GM12878 (cell line): ENCODE measurements at regions not wholly inside any gene's neighbourhood (a gene's known extent, or its start where the extent isn't known, plus 50 kb on each side); places are given as distances from the start of the nearest gene placed in this dataset.
"Not testable (repeated sequence)": the region's sequence is repeated elsewhere in the genome, so short reads cannot be mapped to it uniquely, and the experiment has no call there.

Source experiments
- ATAC-seq: fragments of 200-7000 bp; cut with Tn5 transposase; 3 replicates; pipeline ENCODE4 v1.9.1; 2020; ENCODE audit warnings: mild to moderate bottlenecking, moderate library complexity
- BruUV-seq: library from RNA; stranded (reverse); fragments of 400-500 nt; replicated peaks from 2 replicates; lab custom pipeline; 2021; lab: Mats Ljungman, UMichigan
- CTCF ChIA-PET: fragments of 300-600 bp; sonication (Branson Sonifier 250); formaldehyde crosslinking; extraction: SDS; loops from one replicate; lab custom pipeline; 2021; ENCODE audit warnings: inconsistent platforms; lab: Yijun Ruan, JAX
- POLR2A ChIA-PET: fragments of 350-600 bp; formaldehyde crosslinking; extraction: SDS; loops from one replicate; lab custom pipeline; 2021; ENCODE audit warnings: inconsistent platforms; lab: Charles Lee
- RAD21 ChIA-PET: fragments of 300-600 bp; sonication (Branson Sonifier 250); formaldehyde crosslinking; loops from one replicate; lab custom pipeline; 2023; ENCODE audit warnings: antibody characterized with exemption; ENCODE audit not compliant: unreplicated experiment; lab: Charles Lee
- SMC1A ChIA-PET: fragments of 300-600 bp; sonication (Branson Sonifier 250); formaldehyde crosslinking; loops from one replicate; lab custom pipeline; 2023; ENCODE audit not compliant: unreplicated experiment, uncharacterized antibody; lab: Charles Lee
- DNase-seq: peaks from one replicate; pipeline ENCODE4 v3.0.0-alpha.2; 2011; ENCODE audit warnings: low read depth, low spot score
- FAIRE-seq: peaks from 3 replicates; lab custom pipeline; 2011; peaks lifted over from hg19 to GRCh38; lab: Jason Lieb, UNC
- H2AFZ ChIP-seq: 2 replicates; pipeline ENCODE4 v1.6.0; 2011; ENCODE audit warnings: low read depth, low read length, control low read depth; ENCODE audit not compliant: control insufficient read depth
- H3K27ac ChIP-seq: 2 replicates; pipeline ENCODE4 v1.5.1; 2011; ENCODE audit warnings: control low read depth; ENCODE audit not compliant: control insufficient read depth, insufficient read depth
- H3K27me3 ChIP-seq, 2 experiments: replicated peaks in 1 of 2; 2 replicates each; pipeline versions ENCODE4 v1.6.0 to v1.6.1; 2011; ENCODE audit warnings: low read length in 1 of 2; ENCODE audit not compliant: control insufficient read depth in 2 of 2, insufficient read depth in 2 of 2
- H3K36me3 ChIP-seq, 2 experiments: 2 replicates each; pipeline ENCODE4 v1.5.1; 2011; ENCODE audit warnings: low read length in 1 of 2; ENCODE audit not compliant: control insufficient read depth in 2 of 2, insufficient read depth in 2 of 2
- H3K4me1 ChIP-seq: 2 replicates; pipeline ENCODE4 v1.6.1; 2011; ENCODE audit warnings: mild to moderate bottlenecking, low read length, moderate library complexity, mixed read lengths; ENCODE audit not compliant: control insufficient read depth, insufficient read depth
- H3K4me2 ChIP-seq: 2 replicates; pipeline ENCODE4 v1.6.0; 2011; ENCODE audit warnings: control low read depth; ENCODE audit not compliant: control insufficient read depth, insufficient read depth
- H3K4me3 ChIP-seq: fragments of 200-600 bp; sonication (generic); 2 replicates; pipeline ENCODE4 v1.5.1; 2016
- H3K79me2 ChIP-seq: 2 replicates; pipeline ENCODE4 v1.6.0; 2011; ENCODE audit warnings: low read length; ENCODE audit not compliant: control insufficient read depth, insufficient read depth
- H3K9ac ChIP-seq: 2 replicates; pipeline ENCODE4 v1.8.0; 2011; ENCODE audit warnings: low read length, control low read depth, mixed read lengths; ENCODE audit not compliant: control insufficient read depth, insufficient read depth
- H3K9me3 ChIP-seq: replicated peaks from 3 replicates; pipeline ENCODE4 v1.5.1; 2011; ENCODE audit warnings: mild to moderate bottlenecking, low read length; ENCODE audit not compliant: control insufficient read depth, insufficient read depth
- H4K20me1 ChIP-seq: 2 replicates; pipeline ENCODE4 v1.6.0; 2011; ENCODE audit not compliant: control insufficient read depth, insufficient read depth
- WGBS: methylation state at CpG from one replicate; pipeline ENCODE4 v1.1.6; 2016; ENCODE audit warnings: low lambda C conversion rate; ENCODE audit not compliant: insufficient replicate concordance, insufficient coverage; ENCODE audit errors: missing lambda C conversion rate; 5-methylcytosine and 5-hydroxymethylcytosine counted together
- in situ Hi-C: fragments of 300-500 bp; cut with MboI; formaldehyde crosslinking; loops from 9 replicates; pipeline ENCODE4 v1.14.3; 2018; ENCODE audit warnings: mixed read lengths
- intact Hi-C: fragments of 100-400 bp; cut with micrococcal nuclease; formaldehyde crosslinking; loops from one replicate; pipeline ENCODE4 v1.14.2; 2022; ENCODE audit not compliant: unreplicated experiment

DNA sequence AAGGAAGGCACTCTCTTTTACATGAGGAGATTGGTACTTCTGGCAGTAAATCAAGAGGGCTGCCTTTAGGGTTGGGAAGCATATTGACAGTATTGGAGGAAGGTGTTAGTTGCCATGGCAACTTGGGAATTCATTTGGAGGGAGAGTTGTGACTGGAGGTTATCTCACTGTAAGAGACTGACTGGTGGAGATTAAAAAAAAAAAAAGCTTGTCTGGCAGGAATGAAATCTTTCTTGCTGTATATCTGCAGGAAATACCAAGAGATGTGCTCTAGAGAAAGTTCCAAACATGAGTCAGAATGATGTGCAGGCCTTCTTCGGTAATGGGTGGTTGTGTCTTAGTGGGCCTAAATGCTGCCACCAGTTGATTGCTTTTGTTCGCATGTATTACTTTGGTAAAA is 59.8 kb upstream of the FAM72C start:
- CTCF ChIA-PET, BruUV-seq, H4K20me1 ChIP-seq, SMC1A ChIA-PET, H3K36me3 ChIP-seq, H3K4me3 ChIP-seq, POLR2A ChIA-PET, H3K79me2 ChIP-seq, H2AFZ ChIP-seq, H3K4me1 ChIP-seq, RAD21 ChIA-PET, FAIRE-seq, intact Hi-C loops, H3K4me2 ChIP-seq, H3K27me3 ChIP-seq, in situ Hi-C loops, H3K27ac ChIP-seq, H3K9ac ChIP-seq, DNase-seq, H3K9me3 ChIP-seq, ATAC-seq: not testable (repeated sequence)
- 100% methylated on average over 1 of the region's 2 CpGs for WGBS

DNA sequence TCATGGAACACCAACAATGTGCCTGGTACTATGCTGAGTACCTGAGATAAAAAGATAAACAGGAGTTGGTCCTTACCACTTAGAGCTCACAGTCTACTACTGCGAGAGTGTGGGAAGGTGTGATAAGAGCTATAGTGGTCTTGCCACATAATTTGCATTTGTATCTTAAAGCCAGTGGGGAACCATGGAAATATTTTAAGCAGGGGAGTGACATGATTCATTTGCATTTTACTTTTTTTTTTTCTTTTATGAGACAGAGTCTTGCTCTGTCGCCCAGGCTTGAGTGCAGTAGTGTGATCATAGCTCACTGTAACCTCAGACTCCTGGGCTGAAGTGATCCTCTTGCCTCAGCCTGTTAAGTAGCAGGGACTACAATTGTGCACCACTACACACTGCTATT is 54.2 kb upstream of the FAM72C start:
- H3K27me3 ChIP-seq, H3K9me3 ChIP-seq, H3K4me2 ChIP-seq, POLR2A ChIA-PET, SMC1A ChIA-PET, in situ Hi-C loops, BruUV-seq, H3K4me1 ChIP-seq, H3K9ac ChIP-seq, FAIRE-seq, H3K79me2 ChIP-seq, DNase-seq, H2AFZ ChIP-seq, H3K36me3 ChIP-seq, H3K27ac ChIP-seq, H4K20me1 ChIP-seq, RAD21 ChIA-PET, H3K4me3 ChIP-seq, CTCF ChIA-PET, intact Hi-C loops: not testable (repeated sequence)
- WGBS: no CpG with 5 or more reads among the region's 2 CpGs
- peak; percentile 92 for ATAC-seq

DNA sequence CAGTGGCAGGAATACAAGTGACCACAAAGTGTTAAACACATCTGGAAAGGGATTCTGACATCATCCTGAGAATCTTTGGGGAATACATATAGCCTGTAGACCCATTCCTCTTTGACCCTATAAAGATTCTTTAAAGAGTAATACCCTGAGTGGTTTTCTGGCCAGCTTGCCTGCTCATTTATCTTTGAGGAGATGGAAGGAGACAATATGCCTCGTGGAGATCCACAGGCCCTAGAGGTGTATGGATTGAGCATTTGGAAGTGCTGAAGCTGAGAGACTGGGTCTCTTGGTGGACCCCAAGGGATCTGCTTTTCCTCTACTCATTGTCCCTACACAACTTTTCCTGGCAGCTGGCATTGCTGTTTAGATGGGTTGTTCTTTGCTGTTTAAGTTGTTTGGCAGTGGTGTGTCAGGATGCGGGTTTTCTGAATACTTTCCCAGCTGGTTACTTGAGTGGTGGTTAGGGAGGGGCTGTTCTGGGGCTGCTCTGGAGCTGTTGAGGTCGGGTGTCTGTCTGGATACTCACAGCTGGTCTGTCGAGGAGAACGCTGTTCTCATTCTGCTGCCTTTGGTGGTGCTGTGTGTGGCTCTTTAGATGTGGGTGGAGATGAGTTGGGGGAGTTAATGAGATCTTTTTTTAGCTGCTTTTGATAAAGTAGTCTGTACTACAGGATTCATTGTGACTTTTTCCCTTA is 50.1 kb upstream of the FAM72C start:
- H3K79me2 ChIP-seq, intact Hi-C loops, H3K9me3 ChIP-seq, H3K4me1 ChIP-seq, DNase-seq, H3K9ac ChIP-seq, H3K27ac ChIP-seq, ATAC-seq, H3K4me2 ChIP-seq, H4K20me1 ChIP-seq, H3K36me3 ChIP-seq, H2AFZ ChIP-seq, FAIRE-seq, in situ Hi-C loops, SMC1A ChIA-PET, RAD21 ChIA-PET, H3K4me3 ChIP-seq, BruUV-seq, POLR2A ChIA-PET, CTCF ChIA-PET, H3K27me3 ChIP-seq: not testable (repeated sequence)
- 29% methylated on average over 1 of the region's 5 CpGs for WGBS
